ENCODE measurements at regions not wholly inside any gene's neighbourhood (a gene's known extent, or its start where the extent isn't known, plus 50 kb on each side); places are given as distances from the start of the nearest gene placed in this dataset.

DNA sequence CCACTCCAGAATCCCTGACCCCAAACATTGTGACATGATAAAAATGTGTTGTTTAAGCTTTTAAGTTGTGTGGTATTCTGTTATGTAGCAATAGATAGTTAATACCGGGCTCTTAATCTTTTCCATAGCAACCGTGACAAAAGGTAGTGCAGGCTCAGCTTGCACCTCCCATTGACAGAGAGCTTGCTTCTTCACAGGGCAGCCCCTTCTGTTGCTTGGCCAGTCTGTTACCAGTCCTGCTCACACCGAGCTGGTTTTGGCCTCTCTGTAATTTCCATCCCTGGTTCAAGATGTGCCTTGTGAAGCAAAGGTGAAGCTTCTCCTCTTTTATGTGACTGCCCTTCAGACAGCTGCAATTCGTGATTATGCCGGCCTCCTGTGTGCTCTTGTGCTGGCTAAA, 86.9 kb downstream of the CRYGS start:
- no peak for TF ChIP-seq CTCF (IDR thresholded peaks at IDR 0.05)
- no peak for TF ChIP-seq USF2 (CRISPR knock-in tag; IDR thresholded peaks at IDR 0.05)
- no peak for TF ChIP-seq NFYB (CRISPR knock-in tag; conservative IDR thresholded peaks at IDR 0.05; ENCODE audit: low read depth)
- TF ChIP-seq ZNF281 (CRISPR knock-in tag; IDR thresholded peaks at IDR 0.05), result no peak
- TF ChIP-seq NR2C2 (CRISPR knock-in tag; IDR thresholded peaks at IDR 0.05), result no peak

Data from WTC11 (cell line).